ENCODE measurements at regions not wholly inside any gene's neighbourhood (a gene's known extent, or its start where the extent isn't known, plus 50 kb on each side); places are given as distances from the start of the nearest gene placed in this dataset.

DNA sequence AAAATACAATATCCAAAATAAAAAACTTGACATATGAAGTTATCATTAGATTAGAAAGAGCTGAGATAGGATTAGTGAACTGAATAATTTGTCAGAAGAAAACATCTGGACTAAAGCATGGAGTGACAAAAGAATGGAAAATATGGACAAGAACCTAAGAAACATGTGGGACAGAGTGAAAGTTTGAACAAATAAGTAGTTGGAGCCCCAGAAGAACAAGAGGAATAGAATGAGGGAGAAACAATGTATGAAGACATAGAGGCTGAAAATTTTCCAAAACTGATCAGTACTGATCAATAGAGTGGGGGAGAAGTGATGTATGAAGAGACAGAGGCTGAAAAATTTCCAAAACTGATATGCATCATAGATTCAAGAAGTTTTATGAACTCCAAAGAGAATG, 170.6 kb upstream of the CRY1 start:
- no peaks in the 10 kb centered on the region for H3K9me3 ChIP-seq (replicated peaks in 1 of 3)
- no peaks in the 10 kb centered on the region for H3K36me3 ChIP-seq (replicated peaks in 1 of 2)
- DNase-seq, result no peak
- H3K27me3 ChIP-seq, result no peaks in the 10 kb centered on the region
- H3K4me1 ChIP-seq (replicated peaks in 1 of 2), result no peaks in the 10 kb centered on the region
- no peak overlapping the region for H3K4me3 ChIP-seq
- no peak overlapping the region for H3K27ac ChIP-seq
- intact Hi-C loops (cut with DNase I), result no loop called here
- TF ChIP-seq, protein P1, sequence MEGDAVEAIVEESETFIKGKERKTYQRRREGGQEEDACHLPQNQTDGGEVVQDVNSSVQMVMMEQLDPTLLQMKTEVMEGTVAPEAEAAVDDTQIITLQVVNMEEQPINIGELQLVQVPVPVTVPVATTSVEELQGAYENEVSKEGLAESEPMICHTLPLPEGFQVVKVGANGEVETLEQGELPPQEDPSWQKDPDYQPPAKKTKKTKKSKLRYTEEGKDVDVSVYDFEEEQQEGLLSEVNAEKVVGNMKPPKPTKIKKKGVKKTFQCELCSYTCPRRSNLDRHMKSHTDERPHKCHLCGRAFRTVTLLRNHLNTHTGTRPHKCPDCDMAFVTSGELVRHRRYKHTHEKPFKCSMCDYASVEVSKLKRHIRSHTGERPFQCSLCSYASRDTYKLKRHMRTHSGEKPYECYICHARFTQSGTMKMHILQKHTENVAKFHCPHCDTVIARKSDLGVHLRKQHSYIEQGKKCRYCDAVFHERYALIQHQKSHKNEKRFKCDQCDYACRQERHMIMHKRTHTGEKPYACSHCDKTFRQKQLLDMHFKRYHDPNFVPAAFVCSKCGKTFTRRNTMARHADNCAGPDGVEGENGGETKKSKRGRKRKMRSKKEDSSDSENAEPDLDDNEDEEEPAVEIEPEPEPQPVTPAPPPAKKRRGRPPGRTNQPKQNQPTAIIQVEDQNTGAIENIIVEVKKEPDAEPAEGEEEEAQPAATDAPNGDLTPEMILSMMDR (IDR thresholded peaks at IDR 0.05), result no peak
- no peak for TF ChIP-seq POLR2A (IDR thresholded peaks at IDR 0.05)

DNA sequence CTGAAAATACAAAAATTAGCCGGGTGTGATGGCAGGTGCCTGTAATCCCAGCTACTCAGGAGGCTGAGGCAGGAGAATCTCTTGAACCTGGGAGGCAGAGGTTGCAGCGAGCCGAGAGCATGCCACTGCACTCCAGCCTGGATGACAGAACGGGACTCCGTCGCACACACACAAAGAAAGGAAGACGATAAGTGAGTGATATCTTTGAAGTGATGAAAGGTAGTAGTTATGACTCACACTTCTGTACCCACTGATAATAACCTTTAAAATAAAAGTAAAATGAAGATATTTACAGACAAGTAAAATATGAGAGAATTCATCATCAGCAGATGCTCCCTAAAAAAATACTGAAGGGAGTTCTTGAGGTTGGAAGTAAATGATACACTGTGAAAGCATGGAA, 171.3 kb upstream of the CRY1 start:
- no peak overlapping the region for H3K27ac ChIP-seq
- WGBS, 4 donors, result 86 to 94% (median 89%) methylated on average over 7 of the region's 7 CpGs
- DNase-seq, result no peak
- H3K4me1 ChIP-seq (replicated peaks in 1 of 2), result no peaks in the 10 kb centered on the region
- no peaks in the 10 kb centered on the region for H3K9me3 ChIP-seq (replicated peaks in 1 of 3)
- H3K36me3 ChIP-seq (replicated peaks in 1 of 2), result no peaks in the 10 kb centered on the region
- intact Hi-C loops (cut with DNase I), result no loop called here
- H3K4me3 ChIP-seq, result no peak overlapping the region
- H3K27me3 ChIP-seq, result no peaks in the 10 kb centered on the region
- TF ChIP-seq POLR2A (IDR thresholded peaks at IDR 0.05), result no peak
- TF ChIP-seq, protein P1 (IDR thresholded peaks at IDR 0.05), result no peak

DNA sequence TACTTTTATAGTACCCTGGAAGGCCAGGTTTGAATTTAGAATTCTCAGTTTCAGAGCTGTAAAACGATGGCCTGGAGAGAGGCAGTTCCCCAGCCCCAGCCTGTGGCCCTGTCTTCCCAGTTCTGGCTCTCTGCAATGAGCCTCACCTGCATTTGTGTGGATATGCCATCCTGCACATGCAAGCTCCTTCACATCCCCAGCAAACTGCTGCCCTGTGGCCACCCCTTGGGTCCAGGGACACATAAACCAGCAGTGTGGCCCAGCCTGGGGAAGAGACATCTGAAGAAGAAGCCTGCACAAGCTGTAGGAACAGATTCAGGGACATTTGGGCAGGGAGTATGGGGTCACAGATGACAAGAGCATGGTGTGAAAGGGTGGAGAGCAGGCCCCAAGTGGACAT, 174.3 kb upstream of the CRY1 start:
- H3K27me3 ChIP-seq, result no peaks in the 10 kb centered on the region
- H3K9me3 ChIP-seq (replicated peaks in 1 of 3), result no peaks in the 10 kb centered on the region
- H3K4me3 ChIP-seq, result no peak overlapping the region
- H3K27ac ChIP-seq, result no peak overlapping the region
- H3K4me1 ChIP-seq (replicated peaks in 1 of 2), result no peaks in the 10 kb centered on the region
- DNase-seq, result no peak
- TF ChIP-seq POLR2A (IDR thresholded peaks at IDR 0.05), result no peak
- TF ChIP-seq, protein P1 (IDR thresholded peaks at IDR 0.05), result no peak
- intact Hi-C loops (cut with DNase I), result no loop called here
- H3K36me3 ChIP-seq (replicated peaks in 1 of 2), result no peaks in the 10 kb centered on the region
- 60 to 86% (median 74%) methylated on average over 1 of the region's 1 CpG for WGBS, 4 donors

DNA sequence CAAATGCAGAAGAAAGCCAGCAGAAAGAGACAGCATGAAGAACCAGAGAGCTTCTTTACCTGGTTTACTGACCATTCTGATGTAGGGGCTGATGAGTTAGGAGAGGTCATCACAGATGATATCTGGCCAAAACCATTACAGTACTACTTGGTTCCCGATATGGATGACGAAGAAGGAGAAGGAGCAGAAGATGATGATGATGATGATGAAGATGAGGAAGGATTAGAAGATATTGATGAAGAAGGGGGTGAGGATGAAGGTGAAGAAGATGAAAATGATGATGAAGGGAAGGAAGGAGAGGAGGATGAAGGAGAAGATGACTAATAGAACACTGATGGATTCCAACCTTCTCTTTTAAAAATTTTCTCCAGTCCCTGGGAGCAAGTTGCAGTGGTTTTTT, 178.2 kb upstream of the CRY1 start:
- intact Hi-C loops (cut with DNase I), result no loop called here
- Histone ChIP-seq H3K36me3 (replicated peaks in 1 of 2) (no peaks in the 10 kb centered on the region), H3K4me3 (no peak overlapping the region), H3K27ac (no peak overlapping the region), H3K27me3 (no peaks in the 10 kb centered on the region), H3K4me1 (replicated peaks in 1 of 2) (no peaks in the 10 kb centered on the region), H3K9me3 (replicated peaks in 1 of 3) (no peaks in the 10 kb centered on the region)
- TF ChIP-seq, protein P1 (IDR thresholded peaks at IDR 0.05), result no peak
- no peak for TF ChIP-seq POLR2A (IDR thresholded peaks at IDR 0.05)
- 86 to 100% (median 90%) methylated on average over 2 of the region's 2 CpGs for WGBS, 4 donors
- no peak for DNase-seq
